ENCODE measurements at regions not wholly inside any gene's neighbourhood (a gene's known extent, or its start where the extent isn't known, plus 50 kb on each side); places are given as distances from the start of the nearest gene placed in this dataset.

DNA sequence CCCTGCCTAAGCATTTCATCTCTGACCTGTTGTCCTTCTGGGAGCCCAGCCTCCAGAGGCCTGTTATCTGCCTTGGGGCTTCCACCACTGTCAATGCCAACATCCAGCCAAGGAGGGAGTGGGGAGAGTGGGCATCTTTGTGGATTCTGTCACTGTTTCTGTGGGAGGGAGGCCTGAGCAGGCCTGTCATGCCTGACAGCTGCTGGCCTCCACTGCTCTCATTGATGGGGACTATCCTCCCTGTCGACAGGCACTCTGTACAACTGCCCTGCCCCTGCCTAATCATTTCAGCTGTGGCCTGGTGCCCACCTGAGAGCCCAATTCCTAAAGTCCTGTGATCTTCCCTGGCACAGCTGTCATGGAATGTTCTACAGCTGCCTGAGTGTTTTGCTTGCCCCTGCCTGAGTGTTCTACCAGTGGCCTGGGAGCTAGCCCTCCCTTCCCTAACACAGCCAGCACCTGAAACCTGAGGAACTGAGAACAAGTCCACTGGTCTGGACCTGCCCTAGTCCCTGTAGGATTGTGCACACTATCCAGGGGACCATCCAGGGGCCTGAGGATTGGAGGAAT, 145.3 kb downstream of the FAM83B start:
- Mint-ChIP-seq H3K27me3 (no peaks in the 10 kb centered on the region), H3K36me3 (no peaks in the 10 kb centered on the region), H3K27ac (no peak overlapping the region), H3K4me1 (no peaks in the 10 kb centered on the region), H3K9me3 (peaks cover 0 to 25% (median 6%) of the 10 kb centered on the region in 9 donors), H3K4me3 (no peak overlapping the region)
- DNase-seq (no peak), ATAC-seq (no peak)
- POLR2A ChIA-PET, result no interaction called here

DNA sequence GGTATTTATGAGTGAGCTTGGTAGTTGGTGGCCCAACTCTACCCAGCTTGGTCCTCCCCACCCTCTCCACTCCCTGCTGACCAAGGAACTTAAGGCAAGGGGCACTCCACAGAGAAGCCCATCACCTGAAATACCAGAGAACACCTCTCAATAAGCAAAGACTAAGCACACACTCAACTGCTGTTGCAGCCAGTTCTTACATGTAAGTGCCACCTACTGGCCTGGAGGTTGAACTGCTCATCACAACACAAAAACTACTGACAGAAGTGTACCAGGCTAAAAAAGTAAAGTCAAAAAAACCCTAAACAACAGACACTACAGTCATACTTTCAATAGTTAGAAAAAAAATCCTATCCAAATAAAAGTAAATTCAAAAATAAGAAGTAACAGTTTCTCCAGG, 146.2 kb downstream of the FAM83B start:
- DNase-seq (no peak), ATAC-seq (no peak)
- no peaks in the 10 kb centered on the region for H3K36me3 Mint-ChIP-seq
- H3K27ac Mint-ChIP-seq, result no peak overlapping the region
- peaks cover 0 to 22% (median 5%) of the 10 kb centered on the region in 9 donors for H3K9me3 Mint-ChIP-seq
- no peak overlapping the region for H3K4me3 Mint-ChIP-seq
- POLR2A ChIA-PET, result no interaction called here
- H3K4me1 Mint-ChIP-seq, result no peaks in the 10 kb centered on the region
- H3K27me3 Mint-ChIP-seq, result no peaks in the 10 kb centered on the region

DNA sequence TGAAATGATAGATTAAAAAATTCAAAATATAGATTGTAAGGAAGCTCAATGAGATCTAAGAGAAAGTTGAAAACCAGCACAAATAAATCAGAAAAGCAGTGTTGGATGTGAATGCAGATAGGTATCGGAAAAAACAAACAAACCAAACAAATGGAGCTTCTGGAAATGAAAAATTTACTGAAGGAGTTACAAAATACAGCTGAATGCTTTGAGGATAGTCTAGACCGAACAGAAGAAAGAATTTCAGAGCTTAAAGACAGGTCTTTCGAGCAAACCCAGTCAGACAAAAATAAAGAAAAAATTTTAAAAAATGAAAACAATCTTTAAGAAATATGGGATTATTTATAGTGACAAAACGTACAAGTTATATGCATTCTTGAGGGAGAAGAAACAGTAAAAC, 146.7 kb downstream of the FAM83B start:
- Mint-ChIP-seq H3K27ac (no peak overlapping the region), H3K4me3 (no peak overlapping the region), H3K9me3 (peaks cover 0 to 22% (median 5%) of the 10 kb centered on the region in 9 donors), H3K4me1 (no peaks in the 10 kb centered on the region), H3K27me3 (no peaks in the 10 kb centered on the region), H3K36me3 (no peaks in the 10 kb centered on the region)
- DNase-seq (no peak), ATAC-seq (no peak)
- POLR2A ChIA-PET, result no interaction called here

DNA sequence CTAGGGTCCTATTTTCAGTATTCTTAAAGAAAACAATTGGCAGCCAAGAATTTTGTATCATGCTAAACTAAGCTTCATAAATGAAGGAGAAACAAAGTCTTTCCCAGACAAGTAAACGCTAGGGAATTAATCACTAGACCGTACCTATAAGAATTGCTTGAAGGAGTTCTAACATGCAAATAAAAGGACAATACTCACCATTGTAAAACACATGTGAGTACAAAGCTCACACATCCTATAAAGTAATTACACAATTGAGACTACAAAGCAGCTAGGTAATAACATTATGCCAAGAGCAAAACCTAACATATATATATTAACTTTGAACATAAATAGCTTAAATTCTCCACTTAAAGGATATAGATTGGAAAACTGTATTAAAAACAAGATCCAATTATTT, 147.4 kb downstream of the FAM83B start:
- Mint-ChIP-seq H3K27me3 (no peaks in the 10 kb centered on the region), H3K4me3 (no peak overlapping the region), H3K4me1 (no peaks in the 10 kb centered on the region), H3K9me3 (peaks cover 0 to 22% (median 5%) of the 10 kb centered on the region in 9 donors), H3K36me3 (no peaks in the 10 kb centered on the region), H3K27ac (no peak overlapping the region)
- POLR2A ChIA-PET, result no interaction called here
- DNase-seq (no peak), ATAC-seq (no peak)

DNA sequence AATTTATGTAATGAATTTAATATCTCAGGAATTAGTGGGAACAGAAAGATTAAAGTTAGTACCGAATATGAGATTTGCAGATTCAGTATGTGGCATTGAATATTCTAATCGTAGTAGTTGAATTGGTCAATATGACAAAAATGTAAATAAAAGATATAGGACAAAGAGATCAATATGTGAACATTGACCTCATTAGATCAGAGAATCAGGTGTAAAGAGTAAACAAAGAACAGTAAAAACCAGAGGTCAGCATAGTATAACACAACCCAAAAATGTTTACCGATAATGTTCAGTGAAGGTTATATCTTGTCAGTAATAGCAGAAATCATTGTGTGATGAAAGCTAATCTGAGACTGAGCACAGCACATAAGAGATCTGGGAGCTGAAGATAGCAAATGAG, 152.0 kb downstream of the FAM83B start:
- Mint-ChIP-seq H3K27ac (no peak overlapping the region), H3K9me3 (peaks cover 0 to 14% (median 7%) of the 10 kb centered on the region in 9 donors), H3K36me3 (no peaks in the 10 kb centered on the region), H3K27me3 (no peaks in the 10 kb centered on the region), H3K4me3 (no peak overlapping the region), H3K4me1 (no peaks in the 10 kb centered on the region)
- no peak for ATAC-seq
- POLR2A ChIA-PET, result no interaction called here
- no peak for DNase-seq

DNA sequence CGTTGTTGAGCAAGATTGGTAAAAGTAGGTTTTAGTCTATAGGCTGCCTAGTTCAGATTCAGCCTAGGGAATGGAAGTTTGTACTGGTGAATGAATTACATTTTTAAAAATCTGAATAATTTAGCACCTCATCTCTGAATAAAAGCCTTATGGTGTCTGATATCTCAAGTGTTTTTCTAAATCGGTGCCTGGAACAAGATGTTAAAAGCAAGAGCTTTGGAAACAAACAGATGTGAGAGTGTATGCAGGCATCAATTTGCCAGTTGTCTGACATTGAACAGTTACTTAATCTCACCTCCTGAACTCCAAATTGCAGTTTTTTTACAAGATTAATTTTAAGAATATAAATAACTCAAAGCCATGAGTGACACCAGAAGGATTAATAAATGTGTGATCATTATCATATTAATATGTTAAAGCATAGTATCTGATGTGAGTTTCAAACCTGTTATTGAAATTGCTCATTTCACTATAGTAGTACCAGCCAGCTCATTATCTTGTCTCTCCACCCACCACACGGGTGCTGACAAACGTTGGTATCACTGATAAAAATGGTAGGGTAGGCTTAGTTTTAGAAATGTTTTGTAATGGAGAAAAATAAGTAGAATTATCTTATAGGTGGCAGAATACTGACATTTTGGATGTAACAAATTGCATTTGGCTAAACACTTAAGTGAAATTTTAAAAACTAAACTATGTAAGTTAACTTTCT, 157.3 kb downstream of the FAM83B start:
- Mint-ChIP-seq H3K4me1 (no peaks in the 10 kb centered on the region), H3K4me3 (no peak overlapping the region), H3K27me3 (no peaks in the 10 kb centered on the region), H3K27ac (no peak overlapping the region), H3K9me3 (peaks cover 0 to 34% (median 8%) of the 10 kb centered on the region in 9 donors), H3K36me3 (no peaks in the 10 kb centered on the region)
- ATAC-seq, result no peak
- DNase-seq, result no peak
- POLR2A ChIA-PET, result no interaction called here

DNA sequence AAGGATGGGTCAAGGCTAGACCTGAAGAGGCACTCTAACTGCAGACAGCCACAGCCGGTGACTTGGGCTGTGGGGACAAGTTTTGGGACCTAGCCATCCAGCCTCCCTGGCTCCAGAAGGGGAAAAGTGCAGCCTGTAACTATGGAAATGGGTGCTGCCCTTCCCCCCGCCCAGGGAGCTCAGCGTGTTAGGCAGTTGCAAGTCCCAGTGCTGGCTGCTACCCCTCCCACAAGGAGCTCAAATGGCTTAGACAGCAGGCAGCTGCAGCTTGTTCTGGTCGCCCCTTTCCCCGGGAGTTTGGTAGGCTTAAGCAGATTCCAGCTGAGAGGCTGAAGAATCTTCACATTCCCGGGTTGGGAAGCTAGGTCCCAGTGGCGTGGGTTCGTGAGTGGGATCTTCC, 162.6 kb downstream of the FAM83B start:
- no peaks in the 10 kb centered on the region for H3K27me3 Mint-ChIP-seq
- H3K9me3 Mint-ChIP-seq, result peaks cover 2 to 32% (median 8%) of the 10 kb centered on the region in 9 donors
- POLR2A ChIA-PET, result no interaction called here
- DNase-seq (no peak), ATAC-seq (no peak)
- H3K36me3 Mint-ChIP-seq, result no peaks in the 10 kb centered on the region
- no peak overlapping the region for H3K27ac Mint-ChIP-seq
- H3K4me1 Mint-ChIP-seq, result no peaks in the 10 kb centered on the region
- no peak overlapping the region for H3K4me3 Mint-ChIP-seq

DNA sequence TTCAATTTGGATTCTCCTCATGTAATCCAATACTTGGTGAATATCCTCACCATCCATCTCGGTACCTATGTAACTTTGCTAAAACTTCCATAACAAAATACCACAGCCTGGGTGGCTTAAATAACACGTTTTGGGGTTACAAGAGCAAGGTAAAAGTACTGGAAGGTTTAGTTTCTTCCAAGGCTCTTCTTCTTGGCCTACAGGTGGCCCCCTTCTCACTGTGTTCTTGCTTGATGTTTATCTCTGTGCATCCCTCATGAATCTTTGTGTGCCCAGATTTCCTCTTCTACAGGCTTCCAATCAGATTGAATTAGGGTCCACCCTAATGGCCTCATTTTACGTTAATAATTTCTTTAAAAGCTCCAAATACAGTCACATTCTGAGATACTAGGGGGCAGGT, 163.3 kb upstream of the HCRTR2 start:
- Mint-ChIP-seq H3K27ac (no peak overlapping the region), H3K9me3 (peaks cover 2 to 26% (median 7%) of the 10 kb centered on the region in 9 donors), H3K4me3 (no peak overlapping the region), H3K4me1 (no peaks in the 10 kb centered on the region), H3K36me3 (no peaks in the 10 kb centered on the region), H3K27me3 (no peaks in the 10 kb centered on the region)
- ATAC-seq (no peak), DNase-seq (no peak)
- POLR2A ChIA-PET, result no interaction called here

DNA sequence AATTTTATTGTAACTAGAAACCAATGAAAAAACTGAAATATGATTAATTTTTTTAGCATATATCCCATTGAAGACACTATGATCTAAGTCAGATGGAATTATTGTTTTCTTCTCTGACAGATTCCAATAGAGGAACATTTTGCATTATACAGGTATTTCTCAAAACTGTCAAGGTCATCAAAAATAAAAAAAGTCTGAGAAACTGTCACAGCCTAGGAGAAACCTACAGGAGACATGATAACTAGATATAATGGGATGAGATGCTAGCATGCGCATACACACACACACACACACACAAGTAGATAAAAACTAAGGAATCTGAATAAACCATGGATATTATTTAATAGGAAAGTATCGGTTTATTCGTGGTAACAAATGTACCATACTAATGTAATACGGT, 161.9 kb upstream of the HCRTR2 start:
- Mint-ChIP-seq H3K9me3 (peaks cover 2 to 31% (median 6%) of the 10 kb centered on the region in 9 donors), H3K4me3 (no peak overlapping the region), H3K27me3 (no peaks in the 10 kb centered on the region), H3K4me1 (no peaks in the 10 kb centered on the region), H3K27ac (no peak overlapping the region), H3K36me3 (no peaks in the 10 kb centered on the region)
- POLR2A ChIA-PET, result no interaction called here
- ATAC-seq (no peak), DNase-seq (no peak)

DNA sequence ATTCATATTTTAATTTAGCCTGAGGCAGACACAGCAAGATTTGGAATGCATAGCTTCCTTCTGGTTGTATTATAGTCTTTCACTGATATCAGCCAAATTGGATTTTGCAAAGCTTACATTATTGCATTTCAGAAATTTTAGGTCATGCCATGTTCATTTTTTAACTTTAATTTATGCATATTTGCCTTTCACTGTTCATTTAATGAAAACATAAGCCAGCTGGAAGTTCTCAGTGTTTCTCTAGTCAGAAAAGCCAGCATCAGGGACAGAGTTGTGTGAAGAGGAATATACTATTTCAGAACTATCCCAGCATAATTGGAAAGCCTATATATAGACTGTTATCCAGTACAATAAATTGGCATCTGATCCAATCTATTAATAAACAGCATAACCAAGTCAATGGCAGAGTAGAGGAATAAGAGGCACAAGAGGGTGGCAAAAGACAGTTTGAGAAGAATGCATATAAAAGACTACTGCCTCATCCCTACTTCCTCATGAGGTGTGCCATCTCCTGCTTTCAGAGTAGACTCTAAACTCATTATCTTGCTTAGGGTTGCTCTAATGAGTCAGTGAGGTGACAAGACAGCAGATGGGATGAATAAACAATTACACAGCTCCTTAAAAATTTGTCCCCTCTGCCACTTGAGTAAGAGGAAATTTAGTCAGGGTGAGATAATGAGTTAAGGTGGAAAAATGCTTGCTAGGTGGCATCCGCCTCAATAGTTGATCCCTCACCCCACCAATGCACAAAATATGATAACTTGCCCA, 159.8 kb upstream of the HCRTR2 start:
- peaks cover 0 to 22% (median 3%) of the 10 kb centered on the region in 9 donors for H3K9me3 Mint-ChIP-seq
- H3K36me3 Mint-ChIP-seq, result no peaks in the 10 kb centered on the region
- H3K27ac Mint-ChIP-seq, result no peak overlapping the region
- no peaks in the 10 kb centered on the region for H3K4me1 Mint-ChIP-seq
- no peak for DNase-seq
- no peak overlapping the region for H3K4me3 Mint-ChIP-seq
- no peak for ATAC-seq
- H3K27me3 Mint-ChIP-seq, result no peaks in the 10 kb centered on the region
- POLR2A ChIA-PET, result no interaction called here

DNA sequence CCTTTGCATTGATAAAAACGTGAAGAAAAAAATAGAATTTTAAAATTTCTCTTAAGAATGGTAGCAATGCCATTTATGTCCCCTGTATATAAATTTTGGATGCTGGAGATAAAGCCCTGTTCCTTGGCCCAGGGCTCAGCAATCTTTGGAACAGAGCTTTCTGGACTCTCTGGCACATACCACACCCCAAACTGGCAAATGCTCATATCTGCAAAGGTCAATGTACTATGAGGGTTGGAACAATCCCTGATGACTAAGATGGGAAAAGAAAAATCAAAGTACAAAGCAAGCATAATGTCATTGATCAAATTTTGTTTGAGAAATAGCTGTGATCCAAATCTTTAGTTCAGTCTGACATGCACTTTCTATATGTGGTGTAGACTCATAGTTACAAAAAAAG, 158.1 kb upstream of the HCRTR2 start:
- Mint-ChIP-seq H3K27me3 (no peaks in the 10 kb centered on the region), H3K27ac (no peak overlapping the region), H3K4me1 (no peaks in the 10 kb centered on the region), H3K36me3 (no peaks in the 10 kb centered on the region), H3K9me3 (peaks cover 0 to 20% (median 3%) of the 10 kb centered on the region in 9 donors), H3K4me3 (no peak overlapping the region)
- POLR2A ChIA-PET, result no interaction called here
- ATAC-seq, result no peak
- DNase-seq, result no peak

DNA sequence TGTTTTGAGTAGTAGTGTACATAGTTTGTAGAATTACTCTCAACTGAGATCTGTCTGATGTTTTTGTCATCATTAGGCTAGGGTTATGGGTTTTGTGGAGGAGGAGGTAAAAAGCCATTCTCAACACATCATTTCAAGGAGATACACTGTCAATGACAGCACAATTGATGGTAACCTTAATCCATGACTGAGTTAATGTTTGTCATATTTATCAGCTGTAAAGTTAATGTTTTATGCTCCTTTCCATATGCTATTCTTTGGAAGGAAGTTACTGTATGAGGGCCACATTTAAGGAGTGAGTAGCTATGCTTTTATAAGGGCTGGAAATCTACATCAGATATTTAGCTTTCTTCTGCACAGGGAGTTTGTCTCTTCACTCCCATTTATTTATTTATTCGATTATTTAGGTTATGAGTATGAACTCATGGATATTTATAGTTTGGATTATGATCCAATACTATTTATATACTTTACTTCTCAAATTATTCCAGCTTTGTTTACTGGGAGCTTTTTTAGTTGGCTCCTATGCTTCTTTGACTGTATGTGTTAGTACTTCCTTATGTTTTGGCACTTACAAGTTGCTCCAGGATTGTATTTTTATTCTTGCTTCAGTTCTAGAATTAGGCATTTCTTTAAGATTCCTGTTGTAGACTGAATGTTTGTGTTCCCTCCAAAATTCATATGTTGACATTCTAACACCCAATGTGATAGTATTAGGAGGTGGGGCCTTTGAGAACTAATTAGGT, 156.6 kb upstream of the HCRTR2 start:
- Mint-ChIP-seq H3K27me3 (no peaks in the 10 kb centered on the region), H3K36me3 (no peaks in the 10 kb centered on the region), H3K9me3 (peaks cover 0 to 13% (median 0%) of the 10 kb centered on the region in 9 donors), H3K4me3 (no peak overlapping the region), H3K27ac (no peak overlapping the region), H3K4me1 (peaks cover 0 to under 1% (median 0%) of the 10 kb centered on the region in 4 donors)
- POLR2A ChIA-PET, result no interaction called here
- ATAC-seq (no peak), DNase-seq (no peak)

DNA sequence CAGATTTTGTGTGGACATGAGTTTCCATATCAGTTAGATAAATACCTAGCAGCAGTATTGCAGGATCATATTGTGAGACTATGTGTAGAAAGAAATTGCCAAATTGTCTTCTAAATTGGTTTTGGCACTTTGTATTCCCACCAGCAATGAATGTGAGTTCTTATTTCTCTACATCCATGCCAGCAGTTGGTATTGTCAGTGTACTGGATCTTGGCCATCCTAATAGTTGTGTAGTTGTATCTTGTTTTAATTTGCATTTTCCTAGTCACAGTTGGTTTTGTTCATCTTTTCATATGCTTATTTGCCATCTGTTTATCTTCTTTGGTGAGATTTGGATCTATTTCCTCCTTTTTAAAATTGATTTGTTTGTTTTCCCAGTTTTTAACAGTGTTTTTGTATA, 154.7 kb upstream of the HCRTR2 start:
- H3K27me3 Mint-ChIP-seq, result no peaks in the 10 kb centered on the region
- ATAC-seq (no peak), DNase-seq (no peak)
- POLR2A ChIA-PET, result no interaction called here
- H3K9me3 Mint-ChIP-seq, result peaks cover 0 to 30% (median 0%) of the 10 kb centered on the region in 9 donors
- peaks cover 0 to 6% (median 0%) of the 10 kb centered on the region in 4 donors for H3K4me1 Mint-ChIP-seq
- no peaks in the 10 kb centered on the region for H3K36me3 Mint-ChIP-seq
- H3K4me3 Mint-ChIP-seq, result no peak overlapping the region
- H3K27ac Mint-ChIP-seq, result no peak overlapping the region
